GM23338 (cell line): ENCODE measurements at regions not wholly inside any gene's neighbourhood (a gene's known extent, or its start where the extent isn't known, plus 50 kb on each side); places are given as distances from the start of the nearest gene placed in this dataset.

Experiments
- ATAC-seq: fragments of 200-7000 bp; cut with Tn5 transposase; 3 replicates; pipeline ENCODE4 v1.9.1; 2020
- DNase-seq: peaks from one replicate; pipeline ENCODE4 v3.0.0-alpha.2; 2015; ENCODE audit warnings: low spot score
- H2AFZ ChIP-seq: fragments of 200-600 bp; sonication (generic); 2 replicates; pipeline ENCODE4 v1.8.0; 2016; ENCODE audit warnings: antibody characterized with exemption, mild to moderate bottlenecking, moderate library complexity
- H3F3A ChIP-seq: fragments of 200-600 bp; sonication (generic); replicated peaks from 2 replicates; pipeline ENCODE4 v1.8.0; 2017; ENCODE audit warnings: antibody characterized with exemption, mixed run types, low read depth
- H3K27ac ChIP-seq: fragments of 200-600 bp; sonication (generic); 2 replicates; pipeline ENCODE4 v1.6.1; 2016; ENCODE audit warnings: low read depth
- H3K27me3 ChIP-seq: fragments of 200-600 bp; sonication (generic); 2 replicates; pipeline ENCODE4 v1.8.0; 2016; ENCODE audit warnings: mild to moderate bottlenecking, mixed run types, moderate library complexity; ENCODE audit not compliant: insufficient read depth
- H3K36me3 ChIP-seq: fragments of 200-600 bp; sonication (generic); 2 replicates; pipeline ENCODE4 v1.8.0; 2016; ENCODE audit warnings: mild to moderate bottlenecking; ENCODE audit not compliant: insufficient read depth
- H3K4me1 ChIP-seq: fragments of 200-600 bp; sonication (generic); 2 replicates; pipeline ENCODE4 v1.8.0; 2016; ENCODE audit warnings: mild to moderate bottlenecking, moderate library complexity; ENCODE audit not compliant: insufficient read depth
- H3K4me2 ChIP-seq: fragments of 200-600 bp; sonication (generic); 2 replicates; pipeline ENCODE4 v1.7.1; 2017; ENCODE audit warnings: mixed run types
- H3K4me3 ChIP-seq: fragments of 200-600 bp; sonication (generic); 2 replicates; pipeline ENCODE4 v1.6.1; 2016; ENCODE audit warnings: mixed run types
- H3K79me2 ChIP-seq: fragments of 200-600 bp; sonication (generic); replicated peaks from 2 replicates; pipeline ENCODE4 v1.8.0; 2017; ENCODE audit warnings: mild to moderate bottlenecking; ENCODE audit not compliant: insufficient read depth
- H3K9me2 ChIP-seq: fragments of 200-600 bp; sonication (generic); 2 replicates; pipeline ENCODE4 v1.8.0; 2017; ENCODE audit not compliant: insufficient read depth
- H4K20me1 ChIP-seq: fragments of 200-600 bp; sonication (generic); replicated peaks from 2 replicates; pipeline ENCODE4 v1.8.0; 2017; ENCODE audit warnings: mild to moderate bottlenecking; ENCODE audit not compliant: insufficient read depth
- H3K27ac Mint-ChIP-seq: 2 replicates; pipeline ENCODE4 v1.8.0; 2020; ENCODE audit warnings: inconsistent platforms, mild to moderate bottlenecking, moderate library complexity, mixed read lengths
- H3K27me3 Mint-ChIP-seq: 3 replicates; pipeline ENCODE4 v1.8.0; 2022; ENCODE audit warnings: low read depth, mild to moderate bottlenecking, moderate library complexity, mixed read lengths, inconsistent platforms; ENCODE audit not compliant: insufficient read depth, poor library complexity
- H3K36me3 Mint-ChIP-seq: 3 replicates; pipeline ENCODE4 v1.8.0; 2021; ENCODE audit warnings: low read depth, mild to moderate bottlenecking, inconsistent platforms, moderate library complexity, mixed read lengths
- H3K4me1 Mint-ChIP-seq: 3 replicates; pipeline ENCODE4 v1.8.0; 2020; ENCODE audit warnings: mild to moderate bottlenecking, inconsistent platforms, mixed read lengths
- H3K4me3 Mint-ChIP-seq: 3 replicates; pipeline ENCODE4 v1.8.0; 2021; ENCODE audit warnings: moderate library complexity, mild to moderate bottlenecking, inconsistent platforms, mixed read lengths
- H3K9me3 Mint-ChIP-seq: 3 replicates; pipeline ENCODE4 v1.8.0; 2020; ENCODE audit warnings: moderate library complexity, mild to moderate bottlenecking, inconsistent platforms, mixed read lengths
- EZH2 ChIP-seq: fragments of 200-600 bp; sonication (generic); IDR thresholded peaks from one replicate; pipeline ENCODE4 v1.8.0; 2017; ENCODE audit warnings: antibody characterized with exemption, mild to moderate bottlenecking, low read depth; ENCODE audit not compliant: unreplicated experiment
- JUNB ChIP-seq: IDR thresholded peaks from one replicate; pipeline ENCODE4 v1.6.1; 2016; ENCODE audit warnings: antibody characterized with exemption; ENCODE audit not compliant: unreplicated experiment
- NANOG ChIP-seq: IDR thresholded peaks from 2 replicates; pipeline ENCODE4 v1.6.1; 2016; ENCODE audit warnings: antibody characterized with exemption, borderline replicate concordance
- ZNF114 ChIP-seq: fragments of 250-450 bp; sonication (Bioruptor Pico); IDR thresholded peaks from 2 replicates; pipeline ENCODE4 v1.5.0; 2020; ENCODE audit warnings: mild to moderate bottlenecking, moderate library complexity
- ZNF331 ChIP-seq: fragments of 250-450 bp; sonication (Bioruptor Pico); IDR thresholded peaks from 2 replicates; pipeline ENCODE4 v1.5.0; 2020; ENCODE audit warnings: low read depth, mild to moderate bottlenecking, moderate library complexity
- TF ChIP-seq, protein P1 (sequence below): IDR thresholded peaks from one replicate; pipeline ENCODE4 v1.6.1; 2018; ENCODE audit warnings: antibody characterized with exemption; ENCODE audit not compliant: unreplicated experiment
- TF ChIP-seq, protein P2 (sequence below): fragments of 250-450 bp; sonication (Bioruptor Pico); IDR thresholded peaks from 2 replicates; pipeline ENCODE4 v1.5.0; 2020; ENCODE audit warnings: mild to moderate bottlenecking, moderate library complexity
- TF ChIP-seq, protein P3 (sequence below): IDR thresholded peaks from 2 replicates; pipeline ENCODE4 v1.6.1; 2016; ENCODE audit warnings: antibody characterized with exemption

DNA sequence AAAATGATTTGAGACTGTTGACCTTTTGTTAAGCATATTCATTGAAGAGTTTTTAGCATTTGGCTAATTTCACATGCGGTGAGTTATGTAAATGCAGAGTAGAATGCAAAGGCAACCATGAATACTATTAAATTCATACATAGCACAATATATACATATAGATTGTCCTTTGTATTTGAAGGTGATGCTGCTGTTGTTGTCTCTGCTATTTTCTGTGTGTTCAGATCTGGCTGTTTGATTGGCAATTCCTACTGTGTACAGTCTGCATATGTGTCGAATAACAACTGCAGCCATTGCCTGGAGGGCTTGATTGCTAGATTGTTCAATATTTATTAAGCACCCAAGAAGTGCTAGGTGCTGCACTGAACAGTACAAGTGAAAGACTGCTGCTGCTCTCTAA, 187.4 kb downstream of the FOXG1 start (continued):
- TF ChIP-seq, protein P1, sequence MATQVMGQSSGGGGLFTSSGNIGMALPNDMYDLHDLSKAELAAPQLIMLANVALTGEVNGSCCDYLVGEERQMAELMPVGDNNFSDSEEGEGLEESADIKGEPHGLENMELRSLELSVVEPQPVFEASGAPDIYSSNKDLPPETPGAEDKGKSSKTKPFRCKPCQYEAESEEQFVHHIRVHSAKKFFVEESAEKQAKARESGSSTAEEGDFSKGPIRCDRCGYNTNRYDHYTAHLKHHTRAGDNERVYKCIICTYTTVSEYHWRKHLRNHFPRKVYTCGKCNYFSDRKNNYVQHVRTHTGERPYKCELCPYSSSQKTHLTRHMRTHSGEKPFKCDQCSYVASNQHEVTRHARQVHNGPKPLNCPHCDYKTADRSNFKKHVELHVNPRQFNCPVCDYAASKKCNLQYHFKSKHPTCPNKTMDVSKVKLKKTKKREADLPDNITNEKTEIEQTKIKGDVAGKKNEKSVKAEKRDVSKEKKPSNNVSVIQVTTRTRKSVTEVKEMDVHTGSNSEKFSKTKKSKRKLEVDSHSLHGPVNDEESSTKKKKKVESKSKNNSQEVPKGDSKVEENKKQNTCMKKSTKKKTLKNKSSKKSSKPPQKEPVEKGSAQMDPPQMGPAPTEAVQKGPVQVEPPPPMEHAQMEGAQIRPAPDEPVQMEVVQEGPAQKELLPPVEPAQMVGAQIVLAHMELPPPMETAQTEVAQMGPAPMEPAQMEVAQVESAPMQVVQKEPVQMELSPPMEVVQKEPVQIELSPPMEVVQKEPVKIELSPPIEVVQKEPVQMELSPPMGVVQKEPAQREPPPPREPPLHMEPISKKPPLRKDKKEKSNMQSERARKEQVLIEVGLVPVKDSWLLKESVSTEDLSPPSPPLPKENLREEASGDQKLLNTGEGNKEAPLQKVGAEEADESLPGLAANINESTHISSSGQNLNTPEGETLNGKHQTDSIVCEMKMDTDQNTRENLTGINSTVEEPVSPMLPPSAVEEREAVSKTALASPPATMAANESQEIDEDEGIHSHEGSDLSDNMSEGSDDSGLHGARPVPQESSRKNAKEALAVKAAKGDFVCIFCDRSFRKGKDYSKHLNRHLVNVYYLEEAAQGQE = no peak
- no peak for TF ChIP-seq JUNB

DNA sequence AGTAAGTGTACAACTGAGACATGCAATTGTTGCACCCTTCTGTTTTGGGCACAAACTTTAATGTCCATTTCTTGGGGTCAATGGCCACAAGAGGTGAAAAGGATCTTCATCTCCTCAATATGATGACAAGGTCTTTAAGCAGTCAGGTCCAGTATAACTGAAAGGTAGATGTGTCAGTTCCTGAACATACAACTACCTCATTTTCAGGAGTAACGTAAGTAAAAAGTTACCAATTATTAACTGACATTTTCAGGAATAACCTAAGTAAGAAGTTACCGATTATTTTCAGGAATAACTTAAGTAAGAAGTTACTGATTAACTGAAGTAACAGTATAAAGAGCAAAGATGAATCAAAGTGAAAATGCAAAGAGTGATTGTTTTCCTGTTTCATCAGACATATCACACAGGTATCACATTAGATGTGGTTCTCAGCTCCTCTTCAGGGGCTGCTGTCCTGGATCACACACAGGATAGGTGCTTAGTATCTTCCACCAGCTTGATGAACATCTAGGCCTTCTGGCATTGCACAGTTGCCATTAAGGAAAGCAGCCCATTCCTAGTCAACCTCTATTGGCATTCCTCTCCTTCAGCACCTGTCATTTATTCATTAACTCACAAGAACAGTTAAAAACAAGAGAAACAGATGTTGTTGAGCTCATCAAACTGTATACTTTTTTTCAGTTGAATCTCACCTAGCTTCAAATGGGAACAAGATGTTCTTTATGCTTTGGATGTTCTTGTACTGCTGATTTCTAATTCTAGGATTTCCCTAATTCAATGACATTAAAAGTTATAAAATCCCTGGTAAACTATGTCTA, 200.0 kb downstream of the FOXG1 start:
- H3K4me2 ChIP-seq = no peak overlapping the region
- no peaks in the 10 kb centered on the region for H3F3A ChIP-seq
- Mint-ChIP-seq H3K4me3 (no peak overlapping the region), H3K9me3 (peaks cover 2% of the 10 kb centered on the region; the same call in 1 of the 3 replicates), H3K4me1 (peaks cover 13% of the 10 kb centered on the region; the same call in 2 of the 3 replicates), H3K27me3 (no peaks in the 10 kb centered on the region), H3K36me3 (no peaks in the 10 kb centered on the region), H3K27ac (no peak overlapping the region)
- H3K27ac ChIP-seq = no peak overlapping the region
- no peak overlapping the region for H2AFZ ChIP-seq
- no peaks in the 10 kb centered on the region for H4K20me1 ChIP-seq
- no peaks in the 10 kb centered on the region; the same call in 1 of the 2 replicates for H3K36me3 ChIP-seq
- no peaks in the 10 kb centered on the region for H3K9me2 ChIP-seq
- H3K27me3 ChIP-seq = peaks cover 5% of the 10 kb centered on the region; the same call in 1 of the 2 replicates
- H3K4me1 ChIP-seq = peaks cover 14% of the 10 kb centered on the region
- DNase-seq (no peak), ATAC-seq (no peak)
- no peak overlapping the region for H3K4me3 ChIP-seq
- H3K79me2 ChIP-seq = no peaks in the 10 kb centered on the region
- TF ChIP-seq NANOG = no peak
- TF ChIP-seq, protein P1 = no peak
- no peak for TF ChIP-seq JUNB
- TF ChIP-seq ZNF331 (CRISPR knock-in tag) = no peak
- TF ChIP-seq, protein P2, sequence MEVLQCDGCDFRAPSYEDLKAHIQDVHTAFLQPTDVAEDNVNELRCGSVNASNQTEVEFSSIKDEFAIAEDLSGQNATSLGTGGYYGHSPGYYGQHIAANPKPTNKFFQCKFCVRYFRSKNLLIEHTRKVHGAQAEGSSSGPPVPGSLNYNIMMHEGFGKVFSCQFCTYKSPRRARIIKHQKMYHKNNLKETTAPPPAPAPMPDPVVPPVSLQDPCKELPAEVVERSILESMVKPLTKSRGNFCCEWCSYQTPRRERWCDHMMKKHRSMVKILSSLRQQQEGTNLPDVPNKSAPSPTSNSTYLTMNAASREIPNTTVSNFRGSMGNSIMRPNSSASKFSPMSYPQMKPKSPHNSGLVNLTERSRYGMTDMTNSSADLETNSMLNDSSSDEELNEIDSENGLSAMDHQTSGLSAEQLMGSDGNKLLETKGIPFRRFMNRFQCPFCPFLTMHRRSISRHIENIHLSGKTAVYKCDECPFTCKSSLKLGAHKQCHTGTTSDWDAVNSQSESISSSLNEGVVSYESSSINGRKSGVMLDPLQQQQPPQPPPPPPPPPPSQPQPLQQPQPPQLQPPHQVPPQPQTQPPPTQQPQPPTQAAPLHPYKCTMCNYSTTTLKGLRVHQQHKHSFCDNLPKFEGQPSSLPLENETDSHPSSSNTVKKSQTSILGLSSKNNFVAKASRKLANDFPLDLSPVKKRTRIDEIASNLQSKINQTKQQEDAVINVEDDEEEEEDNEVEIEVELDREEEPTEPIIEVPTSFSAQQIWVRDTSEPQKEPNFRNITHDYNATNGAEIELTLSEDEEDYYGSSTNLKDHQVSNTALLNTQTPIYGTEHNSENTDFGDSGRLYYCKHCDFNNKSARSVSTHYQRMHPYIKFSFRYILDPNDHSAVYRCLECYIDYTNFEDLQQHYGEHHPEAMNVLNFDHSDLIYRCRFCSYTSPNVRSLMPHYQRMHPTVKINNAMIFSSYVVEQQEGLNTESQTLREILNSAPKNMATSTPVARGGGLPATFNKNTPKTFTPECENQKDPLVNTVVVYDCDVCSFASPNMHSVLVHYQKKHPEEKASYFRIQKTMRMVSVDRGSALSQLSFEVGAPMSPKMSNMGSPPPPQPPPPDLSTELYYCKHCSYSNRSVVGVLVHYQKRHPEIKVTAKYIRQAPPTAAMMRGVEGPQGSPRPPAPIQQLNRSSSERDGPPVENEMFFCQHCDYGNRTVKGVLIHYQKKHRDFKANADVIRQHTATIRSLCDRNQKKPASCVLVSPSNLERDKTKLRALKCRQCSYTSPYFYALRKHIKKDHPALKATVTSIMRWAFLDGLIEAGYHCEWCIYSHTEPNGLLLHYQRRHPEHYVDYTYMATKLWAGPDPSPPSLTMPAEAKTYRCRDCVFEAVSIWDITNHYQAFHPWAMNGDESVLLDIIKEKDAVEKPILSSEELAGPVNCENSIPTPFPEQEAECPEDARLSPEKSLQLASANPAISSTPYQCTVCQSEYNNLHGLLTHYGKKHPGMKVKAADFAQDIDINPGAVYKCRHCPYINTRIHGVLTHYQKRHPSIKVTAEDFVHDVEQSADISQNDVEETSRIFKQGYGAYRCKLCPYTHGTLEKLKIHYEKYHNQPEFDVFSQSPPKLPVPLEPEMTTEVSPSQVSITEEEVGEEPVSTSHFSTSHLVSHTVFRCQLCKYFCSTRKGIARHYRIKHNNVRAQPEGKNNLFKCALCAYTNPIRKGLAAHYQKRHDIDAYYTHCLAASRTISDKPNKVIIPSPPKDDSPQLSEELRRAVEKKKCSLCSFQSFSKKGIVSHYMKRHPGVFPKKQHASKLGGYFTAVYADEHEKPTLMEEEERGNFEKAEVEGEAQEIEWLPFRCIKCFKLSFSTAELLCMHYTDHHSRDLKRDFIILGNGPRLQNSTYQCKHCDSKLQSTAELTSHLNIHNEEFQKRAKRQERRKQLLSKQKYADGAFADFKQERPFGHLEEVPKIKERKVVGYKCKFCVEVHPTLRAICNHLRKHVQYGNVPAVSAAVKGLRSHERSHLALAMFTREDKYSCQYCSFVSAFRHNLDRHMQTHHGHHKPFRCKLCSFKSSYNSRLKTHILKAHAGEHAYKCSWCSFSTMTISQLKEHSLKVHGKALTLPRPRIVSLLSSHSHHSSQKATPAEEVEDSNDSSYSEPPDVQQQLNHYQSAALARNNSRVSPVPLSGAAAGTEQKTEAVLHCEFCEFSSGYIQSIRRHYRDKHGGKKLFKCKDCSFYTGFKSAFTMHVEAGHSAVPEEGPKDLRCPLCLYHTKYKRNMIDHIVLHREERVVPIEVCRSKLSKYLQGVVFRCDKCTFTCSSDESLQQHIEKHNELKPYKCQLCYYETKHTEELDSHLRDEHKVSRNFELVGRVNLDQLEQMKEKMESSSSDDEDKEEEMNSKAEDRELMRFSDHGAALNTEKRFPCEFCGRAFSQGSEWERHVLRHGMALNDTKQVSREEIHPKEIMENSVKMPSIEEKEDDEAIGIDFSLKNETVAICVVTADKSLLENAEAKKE (CRISPR knock-in tag) = no peak
- no peak for TF ChIP-seq ZNF114 (CRISPR knock-in tag)
- TF ChIP-seq EZH2 = no peak
- TF ChIP-seq, protein P3, sequence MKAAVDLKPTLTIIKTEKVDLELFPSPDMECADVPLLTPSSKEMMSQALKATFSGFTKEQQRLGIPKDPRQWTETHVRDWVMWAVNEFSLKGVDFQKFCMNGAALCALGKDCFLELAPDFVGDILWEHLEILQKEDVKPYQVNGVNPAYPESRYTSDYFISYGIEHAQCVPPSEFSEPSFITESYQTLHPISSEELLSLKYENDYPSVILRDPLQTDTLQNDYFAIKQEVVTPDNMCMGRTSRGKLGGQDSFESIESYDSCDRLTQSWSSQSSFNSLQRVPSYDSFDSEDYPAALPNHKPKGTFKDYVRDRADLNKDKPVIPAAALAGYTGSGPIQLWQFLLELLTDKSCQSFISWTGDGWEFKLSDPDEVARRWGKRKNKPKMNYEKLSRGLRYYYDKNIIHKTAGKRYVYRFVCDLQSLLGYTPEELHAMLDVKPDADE = no peak
